Neuronal stem cell (in vitro differentiated cells): ENCODE measurements at regions not wholly inside any gene's neighbourhood (a gene's known extent, or its start where the extent isn't known, plus 50 kb on each side); places are given as distances from the start of the nearest gene placed in this dataset.
A peak's percentile ranks its signal among the peaks of the same experiment; 100 is the strongest.
"Not testable (repeated sequence)": the region's sequence is repeated elsewhere in the genome, so short reads cannot be mapped to it uniquely, and the experiment has no call there.

Source experiments
- DNase-seq: peaks from one replicate; pipeline ENCODE4 v3.0.0-alpha.2; 2013; ENCODE audit warnings: low spot score
- H2AFZ ChIP-seq: one replicate; pipeline ENCODE4 v1.6.1; 2013; ENCODE audit warnings: mild to moderate bottlenecking, low read length, inconsistent platforms
- H2AK5ac ChIP-seq: 2 replicates; pipeline ENCODE4 v1.6.1; 2013; ENCODE audit warnings: low read depth, mild to moderate bottlenecking, inconsistent platforms, low read length, moderate library complexity, mixed read lengths
- H2BK120ac ChIP-seq: 2 replicates; pipeline ENCODE4 v1.6.1; 2013; ENCODE audit warnings: low read depth, mild to moderate bottlenecking, inconsistent platforms, low read length, moderate library complexity, mixed read lengths
- H2BK12ac ChIP-seq: one replicate; pipeline ENCODE4 v1.6.1; 2013; ENCODE audit warnings: low read length, inconsistent platforms
- H2BK15ac ChIP-seq: 2 replicates; pipeline ENCODE4 v1.6.1; 2013; ENCODE audit warnings: mild to moderate bottlenecking, low read length, inconsistent platforms, mixed read lengths
- H2BK5ac ChIP-seq: one replicate; pipeline ENCODE4 v1.6.1; 2013; ENCODE audit warnings: inconsistent platforms, mild to moderate bottlenecking, low read length, moderate library complexity
- H3K14ac ChIP-seq: one replicate; pipeline ENCODE4 v1.6.1; 2013; ENCODE audit warnings: low read length, inconsistent platforms
- H3K18ac ChIP-seq: 2 replicates; pipeline ENCODE4 v1.6.1; 2013; ENCODE audit warnings: low read length, inconsistent platforms
- H3K23ac ChIP-seq: 2 replicates; pipeline ENCODE4 v1.6.1; 2013; ENCODE audit warnings: low read depth, mild to moderate bottlenecking, mixed read lengths, low read length, inconsistent platforms; ENCODE audit not compliant: poor library complexity
- H3K27ac ChIP-seq: replicated peaks from 3 replicates; pipeline ENCODE4 v1.5.1; 2013; ENCODE audit warnings: low read length, inconsistent platforms
- H3K27me3 ChIP-seq, 3 experiments: 2 replicates each; pipeline ENCODE4 v1.6.1; 2013; ENCODE audit warnings: low read length in 3 of 3, mild to moderate bottlenecking in 2 of 3, inconsistent platforms in 1 of 3, low read depth in 1 of 3, mixed read lengths in 1 of 3, moderate library complexity in 1 of 3; ENCODE audit not compliant: control insufficient read depth in 3 of 3, insufficient read depth in 3 of 3
- H3K36me3 ChIP-seq, 2 donors: replicated peaks in 1 of 2; 2 replicates each; pipeline ENCODE4 v1.6.1; 2013; ENCODE audit warnings: low read length in 2 of 2; ENCODE audit not compliant: control insufficient read depth in 2 of 2, insufficient read depth in 2 of 2
- H3K4ac ChIP-seq: 2 replicates; pipeline ENCODE4 v1.6.1; 2013; ENCODE audit warnings: inconsistent platforms, mild to moderate bottlenecking, low read length, moderate library complexity
- H3K4me1 ChIP-seq, 2 donors: 1 replicate in 1 of 2; 2 replicates in 1 of 2; pipeline ENCODE4 v1.6.1; 2013; ENCODE audit warnings: low read length in 2 of 2, low read depth in 1 of 2; ENCODE audit not compliant: control insufficient read depth in 2 of 2, insufficient read depth in 1 of 2
- H3K4me2 ChIP-seq: one replicate; pipeline ENCODE4 v1.6.1; 2013; ENCODE audit warnings: mild to moderate bottlenecking, low read length, inconsistent platforms; ENCODE audit not compliant: insufficient read depth, poor library complexity, severe bottlenecking
- H3K4me3 ChIP-seq, 2 donors: 2 replicates each; pipeline ENCODE4 v1.5.1; 2013; ENCODE audit warnings: low read length in 2 of 2, mild to moderate bottlenecking in 2 of 2, inconsistent platforms in 1 of 2, moderate library complexity in 1 of 2
- H3K79me1 ChIP-seq: one replicate; pipeline ENCODE4 v1.6.1; 2013; ENCODE audit warnings: low read depth, mild to moderate bottlenecking, inconsistent platforms, low read length, moderate library complexity
- H3K9ac ChIP-seq: one replicate; pipeline ENCODE4 v1.6.1; 2013; ENCODE audit warnings: mild to moderate bottlenecking, low read depth, low read length, inconsistent platforms; ENCODE audit not compliant: poor library complexity
- H3K9me3 ChIP-seq, 2 donors: replicated peaks in 1 of 2; 2 replicates each; pipeline versions ENCODE3 to v1.6.1; 2013; ENCODE audit warnings: low read length in 2 of 2, mild to moderate bottlenecking in 2 of 2, inconsistent platforms in 1 of 2, low read depth in 1 of 2, mixed read lengths in 1 of 2, moderate library complexity in 1 of 2; ENCODE audit not compliant: control insufficient read depth in 2 of 2, insufficient read depth in 1 of 2
- H4K8ac ChIP-seq: one replicate; pipeline ENCODE4 v1.6.1; 2013; ENCODE audit warnings: low read depth, mild to moderate bottlenecking, inconsistent platforms, low read length, moderate library complexity
- H4K91ac ChIP-seq: one replicate; pipeline ENCODE4 v1.6.1; 2013; ENCODE audit warnings: low read length, low read depth, mild to moderate bottlenecking, inconsistent platforms; ENCODE audit not compliant: poor library complexity
- WGBS, 2 donors: extraction: QIAGEN DNeasy Blood & Tissue Kit; methylation state at CpG; one replicate each; pipeline ENCODE4 v1.1.7; 2013; ENCODE audit warnings: missing lambda C conversion rate in 2 of 2, mixed read lengths in 1 of 2; ENCODE audit not compliant: insufficient read length in 2 of 2, insufficient replicate concordance in 1 of 2; ENCODE audit errors: extremely low coverage in 2 of 2; 5-methylcytosine and 5-hydroxymethylcytosine counted together

DNA sequence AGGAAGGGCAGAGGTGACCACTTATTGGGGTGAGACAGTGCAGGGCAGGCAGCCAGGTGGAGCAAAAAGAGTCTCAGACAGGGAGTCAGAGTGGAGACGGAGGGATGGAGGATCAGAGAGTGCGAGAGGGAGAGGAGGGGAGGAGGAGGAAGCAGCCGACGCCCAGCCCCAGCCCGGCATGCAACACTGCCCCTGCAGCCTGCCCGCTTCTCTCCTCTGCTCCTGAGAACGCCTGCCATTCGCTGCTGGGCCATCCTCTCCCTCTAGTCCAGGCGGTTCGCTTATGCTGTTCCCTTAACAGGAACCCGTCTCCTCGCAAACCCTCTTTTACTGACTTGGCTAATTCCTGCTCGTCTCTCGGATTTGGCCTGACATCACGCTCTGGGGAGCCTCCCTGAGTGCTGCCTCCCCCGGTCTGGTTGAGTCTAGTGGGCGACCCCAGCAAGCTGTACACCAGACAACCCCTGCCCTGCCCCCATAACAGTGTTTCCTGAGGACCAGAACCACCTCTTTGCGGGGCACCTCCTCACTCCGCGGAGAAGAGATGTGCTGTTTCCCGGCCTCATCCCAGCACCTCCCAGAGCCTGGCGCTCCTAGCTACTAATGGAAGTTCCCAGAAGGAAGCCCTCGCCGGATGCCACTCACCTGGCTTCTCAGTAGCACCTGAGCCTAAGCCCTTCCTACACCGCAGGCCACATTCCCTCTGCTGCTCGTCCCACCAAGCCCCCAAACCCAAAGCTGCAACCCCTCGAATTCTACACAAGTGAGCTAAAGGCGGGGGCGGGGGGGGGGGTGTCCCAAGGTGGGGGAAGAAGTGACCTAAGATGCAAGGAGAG lies 61.2 kb upstream of the CCL1 start:
- Histone ChIP-seq H3K27me3 (peaks cover 0 to 22% (median 0%) of the 10 kb centered on the region in 3 experiments), H4K91ac (no peak overlapping the region), H3K36me3 (no peaks in the 10 kb centered on the region), H2AK5ac (peak overlapping the region; percentile 53), H3K4ac (no peak overlapping the region), H3K4me3 (peak overlapping the region in 1 of 2 donors; percentile 47), H3K4me2 (peak overlapping the region; percentile 45), H3K9ac (peak overlapping the region; percentile 70), H3K27ac (no peak overlapping the region), H3K79me1 (no peaks in the 10 kb centered on the region), H3K9me3 (no peaks in the 10 kb centered on the region), H2BK120ac (peak overlapping the region; percentile 75), H2AFZ (no peak overlapping the region), H3K14ac (peak overlapping the region; percentile 51), H4K8ac (peak overlapping the region; percentile 88), H2BK12ac (no peak overlapping the region), H2BK5ac (no peak overlapping the region), H3K4me1 (peaks cover 0 to 10% of the 10 kb centered on the region in 2 donors), H3K18ac (peak overlapping the region; percentile 60), H3K23ac (peak overlapping the region; percentile 39), H2BK15ac (no peak overlapping the region)
- WGBS, 2 donors: no CpG with 5 or more reads among the region's 29 CpGs
- DNase-seq: no peak

- H3K23ac ChIP-seq, H2BK5ac ChIP-seq, H3K18ac ChIP-seq, H2AFZ ChIP-seq, H3K4me2 ChIP-seq, H2BK120ac ChIP-seq, H3K27ac ChIP-seq, H3K9ac ChIP-seq, DNase-seq, H4K8ac ChIP-seq, H2BK15ac ChIP-seq, H3K79me1 ChIP-seq, H3K14ac ChIP-seq, H3K36me3 ChIP-seq, H3K4me3 ChIP-seq, H4K91ac ChIP-seq, H3K9me3 ChIP-seq, H3K4me1 ChIP-seq, H2BK12ac ChIP-seq, H3K4ac ChIP-seq: not testable (repeated sequence)
- WGBS, 2 donors: no CpG with 5 or more reads among the region's 7 CpGs
- Histone ChIP-seq H3K27me3 (peaks cover 0 to 22% (median 0%) of the 10 kb centered on the region in 3 experiments), H2AK5ac (peak overlapping the region; percentile 65)
These were observed 60.3 kb upstream of the CCL1 start for GRCh38 chr17:34423315-34423714.

DNA sequence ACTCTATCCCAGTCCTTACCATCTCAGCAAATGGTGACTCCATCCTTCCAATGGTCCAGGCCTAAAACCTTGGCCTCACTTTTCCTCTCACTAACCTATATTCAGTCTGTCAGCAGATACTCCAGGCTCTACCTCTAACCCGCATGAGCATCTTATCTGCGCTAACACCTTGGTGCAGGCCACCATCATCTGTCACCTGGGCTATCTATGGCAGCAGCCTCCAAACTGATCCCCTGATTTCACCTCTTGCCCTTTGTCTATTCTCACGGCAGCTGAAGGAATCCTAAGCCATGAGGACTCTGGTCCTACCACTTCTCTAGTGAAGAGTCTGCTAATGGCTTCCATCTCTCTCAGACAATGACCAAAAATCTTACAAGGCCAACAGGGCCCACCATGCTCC lies 57.9 kb upstream of the CCL1 start:
- H3K4me1 ChIP-seq: peaks cover 0 to 7% of the 10 kb centered on the region in 2 donors
- no peak overlapping the region for H3K27ac ChIP-seq
- H2BK15ac ChIP-seq: no peak overlapping the region
- no peak overlapping the region for H2BK5ac ChIP-seq
- WGBS, 2 donors: no CpG with 5 or more reads among the region's 3 CpGs
- no peak overlapping the region for H3K18ac ChIP-seq
- H2BK120ac ChIP-seq: no peak overlapping the region
- no peak for DNase-seq
- H3K9ac ChIP-seq: no peak overlapping the region
- no peak overlapping the region for H2AK5ac ChIP-seq
- H3K23ac ChIP-seq: no peak overlapping the region
- H3K4me2 ChIP-seq: no peak overlapping the region
- H3K4ac ChIP-seq: no peak overlapping the region
- peaks cover 0 to 20% (median 2%) of the 10 kb centered on the region in 3 experiments for H3K27me3 ChIP-seq
- H4K91ac ChIP-seq: no peak overlapping the region
- H2BK12ac ChIP-seq: no peak overlapping the region
- H3K9me3 ChIP-seq: no peaks in the 10 kb centered on the region
- no peak overlapping the region for H4K8ac ChIP-seq
- no peaks in the 10 kb centered on the region for H3K79me1 ChIP-seq
- H3K4me3 ChIP-seq: no peak overlapping the region
- H3K36me3 ChIP-seq: no peaks in the 10 kb centered on the region
- H2AFZ ChIP-seq: no peak overlapping the region
- no peak overlapping the region for H3K14ac ChIP-seq

DNA sequence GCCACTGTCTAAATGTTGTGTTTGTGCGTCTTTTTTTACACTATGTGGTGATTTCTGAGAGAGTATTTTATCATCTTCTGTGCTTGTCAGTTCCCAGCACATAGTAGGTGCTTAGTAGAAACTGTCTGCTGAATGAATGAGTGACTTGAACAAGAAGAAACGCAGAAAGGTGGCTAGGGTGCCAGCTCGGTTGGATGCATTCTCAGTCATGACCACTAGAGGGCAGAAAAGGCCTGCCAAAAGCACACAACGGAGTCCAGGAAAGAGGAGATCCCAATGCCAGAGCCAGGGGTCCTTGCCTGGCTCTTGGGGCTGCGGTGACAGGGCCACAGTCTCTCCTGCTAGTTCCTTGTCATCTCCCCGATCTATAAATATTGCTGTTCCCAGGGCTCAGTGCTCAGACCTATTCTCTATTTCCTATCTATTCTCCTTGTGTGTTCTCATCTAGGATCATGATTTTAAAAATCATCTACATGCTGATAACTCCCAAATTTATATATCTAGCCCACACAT lies 57.3 kb upstream of the CCL1 start:
- DNase-seq: peak; percentile 71
- no peak overlapping the region for H3K23ac ChIP-seq
- H3K79me1 ChIP-seq: no peaks in the 10 kb centered on the region
- H2AFZ ChIP-seq: no peak overlapping the region
- H2AK5ac ChIP-seq: no peak overlapping the region
- no peaks in the 10 kb centered on the region for H3K9me3 ChIP-seq
- H3K9ac ChIP-seq: no peak overlapping the region
- H3K36me3 ChIP-seq: no peaks in the 10 kb centered on the region
- H2BK120ac ChIP-seq: no peak overlapping the region
- no peak overlapping the region for H3K27ac ChIP-seq
- H3K4me2 ChIP-seq: no peak overlapping the region
- H4K8ac ChIP-seq: no peak overlapping the region
- H3K18ac ChIP-seq: no peak overlapping the region
- no peak overlapping the region for H4K91ac ChIP-seq
- H3K4ac ChIP-seq: no peak overlapping the region
- H2BK15ac ChIP-seq: no peak overlapping the region
- no CpG with 5 or more reads among the region's 6 CpGs for WGBS, 2 donors
- H3K4me1 ChIP-seq: peaks cover 0 to 7% of the 10 kb centered on the region in 2 donors
- no peak overlapping the region for H2BK12ac ChIP-seq
- H2BK5ac ChIP-seq: no peak overlapping the region
- peaks cover 0 to 20% (median 2%) of the 10 kb centered on the region in 3 experiments for H3K27me3 ChIP-seq
- no peak overlapping the region for H3K4me3 ChIP-seq
- no peak overlapping the region for H3K14ac ChIP-seq
